Endometrium (tissue), 2 donors: ENCODE measurements at regions not wholly inside any gene's neighbourhood (a gene's known extent, or its start where the extent isn't known, plus 50 kb on each side); places are given as distances from the start of the nearest gene placed in this dataset.
"Not testable (repeated sequence)": the region's sequence is repeated elsewhere in the genome, so short reads cannot be mapped to it uniquely, and the experiment has no call there.

Experiments used
- FAIRE-seq: peaks from 2 replicates; lab custom pipeline; 2012; peaks lifted over from hg19 to GRCh38; lab: Jason Lieb, UNC
- donor health status: control.
- donor health status: control.

DNA sequence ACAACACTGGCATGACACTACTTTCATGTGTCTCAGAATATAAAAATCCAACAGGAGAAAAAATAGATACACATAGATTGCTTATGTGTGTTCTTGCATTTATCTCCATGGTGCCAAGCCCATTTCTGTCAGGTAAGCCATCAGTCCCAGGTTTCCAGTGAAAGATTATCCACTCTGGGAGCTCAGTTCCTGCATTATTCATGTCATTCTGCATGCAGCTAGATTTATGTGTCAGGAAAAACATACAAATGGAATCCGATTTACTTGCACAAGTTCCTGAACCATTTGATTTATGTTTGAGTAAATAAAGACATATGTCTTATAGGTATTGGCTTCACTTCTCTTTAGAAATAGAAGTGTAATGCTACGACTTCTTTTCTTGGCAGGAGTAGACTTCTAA is 569.7 kb downstream of the KCNJ2 start:
- no peak for FAIRE-seq

DNA sequence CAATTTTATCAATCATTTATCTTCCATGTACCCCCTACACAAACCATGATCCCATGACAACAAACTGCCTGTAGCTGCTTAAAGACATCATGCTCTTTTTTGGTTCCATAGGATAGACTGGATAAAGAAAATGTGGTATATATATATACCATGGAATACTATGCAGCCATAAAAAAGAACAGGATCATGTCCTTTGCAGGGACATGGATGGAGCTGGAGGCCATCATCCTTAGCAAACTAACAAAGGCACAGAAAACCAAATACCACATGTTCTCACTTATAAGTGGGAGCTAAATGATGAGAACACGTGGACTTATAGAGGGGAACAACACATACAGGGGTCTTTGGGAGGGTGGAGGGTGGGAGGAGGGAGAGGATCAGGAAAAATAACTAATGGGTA is 577.2 kb downstream of the KCNJ2 start:
- FAIRE-seq: not testable (repeated sequence)

DNA sequence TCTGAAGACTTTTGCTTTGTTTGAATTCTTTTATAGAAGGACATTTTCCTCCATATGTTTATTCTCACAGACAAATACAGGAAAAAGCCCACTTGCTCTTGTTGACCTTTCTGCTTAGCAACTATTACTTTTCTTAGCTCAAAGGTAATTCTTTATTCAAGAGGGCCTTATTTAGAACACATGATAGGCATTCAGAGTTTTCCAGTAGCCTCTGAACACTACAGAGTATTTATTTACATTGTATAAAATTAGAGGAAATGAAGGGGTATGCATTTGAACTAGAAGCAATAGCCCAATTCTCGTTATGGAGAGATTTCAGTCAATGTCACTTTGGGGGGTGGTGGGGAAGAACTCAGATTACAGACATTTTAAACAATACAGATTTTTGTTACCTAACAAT is 581.7 kb downstream of the KCNJ2 start:
- no peak for FAIRE-seq

DNA sequence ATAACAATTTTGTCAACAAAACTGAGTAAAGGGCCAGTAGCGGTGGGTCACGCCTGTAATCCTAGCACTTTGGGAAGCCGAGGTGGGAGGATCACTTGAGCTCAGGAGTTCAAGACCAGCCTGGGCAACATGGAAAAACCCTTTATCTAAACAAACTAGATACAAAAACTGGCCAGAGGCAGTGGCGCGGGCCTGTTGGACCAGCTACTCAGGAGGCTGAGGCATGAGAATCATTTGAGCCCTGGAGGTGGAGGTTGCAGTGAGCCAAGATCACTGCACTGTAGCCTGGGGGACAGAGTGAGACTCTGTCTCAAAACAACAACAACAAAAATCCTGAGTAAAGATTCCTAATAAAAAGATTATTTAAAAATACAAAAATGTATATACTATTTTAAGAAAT is 583.1 kb downstream of the KCNJ2 start:
- not testable (repeated sequence) for FAIRE-seq

DNA sequence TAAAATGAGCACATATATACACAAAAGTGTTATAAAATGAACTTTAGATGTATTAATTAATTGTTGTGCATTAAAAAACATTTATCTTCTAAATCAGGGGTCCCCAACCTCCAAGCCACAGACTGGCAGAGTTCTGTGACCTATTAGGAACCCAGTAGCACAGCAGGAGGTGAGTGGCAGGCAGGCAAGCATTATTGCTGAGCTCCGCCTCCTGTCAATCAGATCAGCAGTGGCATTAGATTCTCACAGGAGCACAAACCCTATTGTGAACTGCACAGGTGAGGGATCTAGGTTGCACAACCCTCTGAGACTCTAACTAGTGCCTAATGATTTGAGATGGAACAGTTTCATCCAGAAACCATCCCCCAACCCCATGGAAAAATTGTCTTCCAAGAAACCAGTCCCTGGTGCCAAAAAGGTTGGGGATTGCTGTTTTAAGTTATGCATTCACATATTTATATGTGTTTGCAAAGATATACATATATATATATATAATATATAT is 583.7 kb downstream of the KCNJ2 start:
- no peak for FAIRE-seq

DNA sequence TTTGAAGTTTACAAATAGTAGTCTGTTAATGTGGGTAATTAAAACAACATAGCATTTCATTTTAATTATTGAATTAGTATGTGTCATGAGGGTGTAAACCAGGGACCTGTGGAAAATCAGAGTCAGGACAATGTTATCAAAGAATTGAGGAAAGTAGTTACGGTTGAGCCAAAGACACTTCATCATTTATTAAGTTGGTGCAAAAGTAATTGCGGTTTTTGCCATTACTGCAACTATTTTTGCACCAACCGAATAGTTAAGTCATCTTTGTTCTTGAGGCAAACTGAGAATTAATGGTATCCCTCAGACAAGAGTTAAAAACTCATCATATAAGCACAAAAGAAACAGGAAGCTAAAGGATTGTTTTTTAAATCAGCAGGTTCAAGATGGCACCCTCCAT is 593.7 kb downstream of the KCNJ2 start:
- FAIRE-seq: no peak

DNA sequence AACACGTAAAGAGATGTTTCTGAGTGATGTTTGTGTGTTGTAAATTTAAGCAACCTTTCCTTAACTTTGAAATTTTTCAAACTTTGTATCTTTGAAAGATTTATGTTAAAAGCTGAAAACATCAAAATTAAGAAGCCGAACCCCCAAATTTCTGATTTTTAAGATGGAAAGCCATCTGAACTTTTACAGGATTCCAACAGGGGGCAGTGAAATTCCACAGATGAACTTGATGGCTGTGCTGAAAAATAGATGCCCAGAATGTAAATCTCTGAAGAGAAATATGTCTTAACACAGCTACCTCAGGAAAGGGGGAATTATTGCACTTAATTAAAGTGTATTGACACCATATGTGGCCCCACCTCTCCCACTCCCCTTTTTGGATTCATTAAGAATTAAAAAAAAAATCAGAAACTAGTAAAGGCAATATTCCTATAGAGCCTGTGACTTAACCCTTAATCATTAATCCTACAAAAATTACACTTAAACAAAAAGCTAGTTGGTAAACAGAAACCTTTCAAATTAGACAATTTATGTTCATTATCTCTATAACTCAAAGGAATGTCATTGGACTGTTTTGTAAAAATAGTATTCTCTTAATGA is 597.9 kb downstream of the KCNJ2 start:
- peak; percentile 79 for FAIRE-seq

DNA sequence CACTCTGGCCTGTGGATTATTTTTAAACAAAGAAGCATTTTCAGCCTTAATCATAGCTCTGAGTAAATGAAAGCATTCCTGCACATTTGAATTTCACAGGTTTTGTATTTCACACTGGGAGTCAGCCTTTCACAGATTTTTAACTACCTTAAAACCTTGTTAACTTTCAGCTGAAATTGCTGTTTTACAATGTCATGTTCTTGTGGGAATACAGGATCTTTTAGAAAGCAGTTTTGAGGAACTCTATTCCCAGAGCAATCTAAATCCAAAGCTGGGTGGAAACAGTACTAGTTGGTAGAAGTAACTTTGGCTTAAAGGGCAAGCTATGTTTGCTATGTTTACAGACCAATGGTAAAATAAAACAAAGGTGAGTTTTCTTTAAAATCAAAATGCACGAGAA is 600.6 kb downstream of the KCNJ2 start:
- FAIRE-seq: no peak

DNA sequence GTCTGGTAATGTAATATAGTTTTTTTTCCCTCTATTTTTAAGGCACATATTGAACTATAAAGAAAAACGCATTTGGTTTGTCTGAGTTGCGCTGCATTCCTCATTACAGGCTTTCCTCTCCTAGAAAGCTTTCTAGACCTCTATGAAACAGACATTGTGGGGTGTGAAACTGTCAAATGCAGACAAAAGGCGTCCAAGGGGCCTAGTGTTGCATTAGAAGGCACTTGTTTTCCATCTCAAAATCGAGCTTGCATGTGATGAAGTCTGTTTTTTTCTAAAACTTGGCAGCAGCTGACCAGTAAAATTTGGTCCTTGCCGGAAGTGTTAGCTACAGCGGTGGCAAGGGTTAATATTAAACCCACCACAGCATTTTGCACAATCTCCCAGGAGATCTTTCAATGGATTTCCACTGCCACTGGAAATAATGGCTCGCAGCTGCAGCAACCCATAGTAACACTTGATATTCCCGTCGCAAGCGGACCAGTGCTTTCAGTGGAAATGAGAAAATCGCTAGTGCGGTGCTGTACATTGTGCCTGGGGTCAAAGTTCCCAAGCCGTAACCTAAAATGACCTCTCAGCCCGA is 602.6 kb downstream of the KCNJ2 start:
- FAIRE-seq: no peak

DNA sequence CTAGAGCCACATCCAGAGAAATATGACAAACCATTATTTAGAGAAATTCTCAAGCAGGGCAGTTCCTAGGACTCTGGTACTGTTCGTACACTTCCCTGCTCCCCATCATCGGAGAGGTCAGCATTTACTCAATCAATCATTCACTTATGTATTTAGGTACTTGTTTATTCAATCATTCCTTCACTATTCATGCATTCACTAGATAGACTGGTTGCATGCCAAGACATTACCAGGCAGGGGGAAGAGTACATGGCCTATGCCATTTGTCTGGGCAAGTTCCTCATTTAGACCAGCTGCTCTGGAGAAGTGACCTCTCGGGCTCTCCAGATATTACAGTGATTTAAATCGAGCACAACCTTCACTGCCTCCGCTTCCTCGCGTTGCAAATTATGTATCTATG is 603.4 kb downstream of the KCNJ2 start:
- no peak for FAIRE-seq

DNA sequence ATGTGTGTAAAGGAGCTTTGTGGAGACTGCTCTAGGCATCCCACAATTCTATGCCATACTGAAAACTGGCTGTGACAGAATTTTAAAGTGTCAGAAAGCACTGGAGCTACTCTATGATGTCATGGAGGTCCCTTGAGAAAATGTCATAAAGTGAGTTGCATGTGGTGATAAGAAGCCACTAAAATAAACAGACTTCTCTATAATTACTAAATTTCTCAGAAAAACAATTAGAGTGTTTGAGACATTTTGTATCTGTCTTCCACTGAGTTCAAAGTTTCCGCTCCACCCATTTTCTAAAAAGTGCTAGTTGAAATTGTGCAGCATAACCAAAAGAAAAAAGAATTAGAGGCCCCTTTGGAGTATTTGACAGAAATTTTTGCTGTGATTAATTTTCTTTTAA is 603.9 kb downstream of the KCNJ2 start:
- FAIRE-seq: no peak

DNA sequence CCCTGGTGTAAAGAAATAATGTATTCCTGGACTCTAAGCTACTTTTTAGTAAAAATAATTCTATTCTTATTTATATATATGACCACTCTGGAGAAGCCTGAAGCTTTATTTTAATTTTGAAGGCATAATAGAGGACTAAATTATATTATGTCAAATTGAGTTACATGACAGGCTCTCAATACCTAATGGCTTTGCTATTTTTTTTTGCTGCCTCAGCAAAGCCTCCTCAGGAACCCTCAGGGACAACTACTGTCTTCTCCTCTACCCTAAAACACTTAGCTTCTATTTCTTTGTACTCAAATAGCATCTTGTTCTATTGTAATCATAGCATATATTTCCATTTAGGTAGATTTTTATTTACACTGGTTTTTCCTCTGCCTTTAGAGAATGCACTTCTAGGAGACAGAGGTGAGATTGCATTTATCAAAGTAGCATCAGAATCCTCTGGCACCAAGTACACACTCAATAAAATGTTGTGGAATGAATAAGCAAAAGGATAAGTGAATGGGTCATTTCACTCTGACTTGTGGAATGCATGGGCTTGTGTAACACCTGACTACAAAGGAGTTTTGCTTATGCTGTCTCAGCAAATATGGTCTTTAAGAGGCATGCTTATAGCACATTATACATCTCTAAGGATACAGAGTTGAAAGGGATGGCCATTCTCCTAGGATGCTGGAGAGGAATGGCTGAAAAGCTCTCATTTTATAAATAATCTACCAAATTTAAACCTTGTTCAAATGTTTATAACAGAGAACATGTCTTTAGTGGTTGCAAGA is 605.2 kb downstream of the KCNJ2 start:
- no peak for FAIRE-seq

DNA sequence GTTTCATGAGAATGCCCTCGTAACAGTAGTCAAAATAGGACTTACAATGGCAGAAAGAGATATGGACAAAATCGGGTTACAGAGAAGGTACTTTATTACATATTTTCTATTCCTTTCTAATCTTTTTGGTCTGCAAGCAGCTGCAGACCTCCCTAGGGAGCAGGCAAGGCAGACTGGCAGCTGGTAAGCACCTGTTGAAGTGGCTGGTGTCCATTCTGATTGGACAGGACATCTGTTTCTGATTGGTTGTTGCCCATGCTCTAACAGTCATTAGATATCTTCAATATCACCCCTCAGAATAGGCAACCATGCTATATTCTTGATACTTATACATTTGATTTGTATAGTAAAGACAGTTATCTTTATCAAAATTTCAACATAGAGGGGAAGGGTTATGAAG is 606.3 kb downstream of the KCNJ2 start:
- no peak for FAIRE-seq

DNA sequence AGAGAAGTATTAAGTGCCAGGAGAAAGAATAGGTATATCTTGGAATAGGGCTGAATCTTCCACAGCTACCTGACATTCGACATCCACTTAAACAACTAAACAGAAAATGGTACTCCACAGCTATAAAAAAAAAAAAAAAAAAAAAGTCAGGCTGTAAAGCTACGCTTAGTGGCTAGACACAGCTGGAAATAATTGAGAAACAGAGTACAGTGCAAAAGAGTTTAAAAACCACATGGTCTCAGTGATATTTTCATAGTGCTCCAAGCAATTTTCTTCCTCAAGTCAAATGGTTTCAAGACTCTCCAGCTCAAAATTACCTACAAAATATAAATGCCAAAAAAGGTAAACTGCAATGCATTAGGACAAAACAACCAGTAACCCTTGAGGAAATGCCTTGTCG is 607.1 kb downstream of the KCNJ2 start:
- FAIRE-seq: no peak

DNA sequence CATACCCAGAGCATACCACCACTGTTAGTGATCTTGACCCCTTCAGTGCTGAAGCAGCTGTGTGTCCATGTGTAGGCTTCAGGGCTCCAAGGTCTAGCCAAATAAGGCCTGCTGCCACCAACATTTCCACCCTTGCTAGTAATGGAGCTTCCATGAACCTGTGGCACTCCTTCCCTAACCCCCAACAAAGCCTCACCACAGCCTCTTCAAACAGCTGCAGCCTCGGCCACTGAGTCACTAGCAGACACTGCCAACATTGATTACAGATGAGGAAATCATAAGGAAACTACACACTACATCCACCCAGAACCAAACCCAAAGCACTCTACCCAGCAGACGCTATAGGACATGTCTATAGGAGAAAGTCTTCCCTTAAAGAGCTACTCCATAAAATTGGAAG is 610.7 kb downstream of the KCNJ2 start:
- no peak for FAIRE-seq

DNA sequence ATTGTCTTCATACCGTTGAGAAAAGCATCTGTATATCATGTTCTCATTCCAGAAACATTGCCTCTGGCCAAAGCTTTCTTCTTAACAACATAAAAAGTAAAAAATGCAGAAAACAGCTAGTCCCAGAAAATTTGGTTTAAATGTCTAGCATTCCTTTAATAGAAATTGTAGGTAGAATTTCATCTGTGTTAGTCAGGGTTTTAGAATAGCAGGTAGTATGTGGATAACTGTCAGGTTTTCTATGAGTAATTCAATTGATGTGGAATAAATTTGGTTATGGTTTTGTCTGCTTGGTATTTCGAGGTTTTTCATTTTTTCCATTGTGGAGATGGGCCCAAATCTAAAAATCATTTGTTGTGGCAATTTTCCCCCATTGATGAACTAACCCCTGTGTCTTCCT is 616.7 kb downstream of the KCNJ2 start:
- FAIRE-seq: no peak

DNA sequence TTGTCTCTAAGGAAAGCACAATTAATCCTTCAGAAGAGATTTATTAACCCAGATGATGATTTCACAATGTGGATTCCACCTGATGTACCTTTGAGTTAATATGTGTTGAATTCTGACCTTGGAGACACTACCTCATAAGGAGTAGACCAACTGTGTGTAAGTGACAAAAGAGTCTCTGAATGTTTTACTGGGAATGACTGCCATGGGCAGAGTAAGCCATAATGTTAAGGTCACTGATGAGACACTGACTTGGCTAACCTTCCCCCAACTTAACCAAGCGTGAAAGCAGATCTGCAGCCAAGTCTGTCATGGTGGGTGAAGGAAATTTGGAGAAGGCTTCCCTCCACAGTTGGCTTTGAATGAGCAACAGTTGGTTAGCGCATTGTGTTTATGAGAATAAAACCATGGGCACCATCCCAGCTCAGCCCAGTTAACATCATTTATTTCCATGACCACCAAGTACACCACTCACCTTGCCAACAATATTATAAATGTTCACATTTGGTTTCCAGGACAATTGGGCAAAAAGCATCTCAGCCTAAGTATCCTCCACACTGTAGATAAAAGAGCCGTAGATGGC is 618.5 kb downstream of the KCNJ2 start:
- FAIRE-seq: no peak

DNA sequence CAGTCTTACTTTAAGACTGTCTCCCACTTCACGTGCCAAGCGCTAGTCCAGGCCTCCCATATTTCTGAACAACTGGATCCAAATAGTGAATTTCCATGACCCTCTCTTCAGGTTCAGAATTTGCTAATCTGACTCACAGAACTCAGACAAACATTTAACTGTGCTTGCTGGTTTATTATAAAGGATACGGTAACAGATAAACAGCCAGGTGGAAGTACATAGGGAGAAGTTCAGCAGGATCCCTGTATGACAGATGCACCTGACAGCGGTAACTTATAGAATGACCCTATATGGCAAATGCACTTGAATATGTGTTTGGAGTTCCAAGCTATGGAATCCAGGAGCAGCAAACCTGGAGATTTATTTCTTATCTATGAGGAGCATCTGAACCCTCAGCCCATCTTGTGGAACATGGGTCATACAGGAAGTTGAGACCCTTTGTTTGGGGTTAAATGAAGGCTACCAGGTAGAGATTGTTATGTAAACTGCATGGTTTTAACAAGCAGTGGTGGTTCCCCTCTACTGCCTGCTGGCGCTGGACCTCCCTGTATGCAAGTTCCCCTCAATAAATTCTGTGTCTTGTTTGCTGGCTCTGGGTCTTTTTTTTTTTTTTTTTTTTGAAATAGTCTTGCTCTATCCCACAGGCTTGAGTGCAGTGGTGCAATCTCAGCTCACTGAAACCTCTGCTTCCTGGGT is 622.6 kb downstream of the KCNJ2 start:
- FAIRE-seq: no peak

DNA sequence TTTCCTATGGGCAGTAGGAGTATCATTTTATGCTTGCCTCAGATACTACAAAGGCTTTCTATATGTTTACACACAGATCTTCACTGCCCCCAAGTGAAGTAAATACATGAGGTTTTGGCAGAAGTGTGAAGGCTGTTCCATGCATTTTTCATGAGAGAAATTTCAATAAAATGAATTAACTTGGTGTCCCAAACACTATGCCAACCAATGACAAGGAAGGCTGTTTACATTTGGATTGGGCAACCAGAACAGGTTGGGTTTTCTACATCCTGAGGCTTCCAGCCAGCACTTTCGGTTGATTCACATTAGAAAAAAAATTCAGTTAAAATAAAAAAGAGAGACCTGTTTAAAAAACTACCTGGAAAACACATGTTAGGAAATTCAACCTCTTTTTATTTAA is 625.4 kb downstream of the KCNJ2 start:
- FAIRE-seq: no peak

DNA sequence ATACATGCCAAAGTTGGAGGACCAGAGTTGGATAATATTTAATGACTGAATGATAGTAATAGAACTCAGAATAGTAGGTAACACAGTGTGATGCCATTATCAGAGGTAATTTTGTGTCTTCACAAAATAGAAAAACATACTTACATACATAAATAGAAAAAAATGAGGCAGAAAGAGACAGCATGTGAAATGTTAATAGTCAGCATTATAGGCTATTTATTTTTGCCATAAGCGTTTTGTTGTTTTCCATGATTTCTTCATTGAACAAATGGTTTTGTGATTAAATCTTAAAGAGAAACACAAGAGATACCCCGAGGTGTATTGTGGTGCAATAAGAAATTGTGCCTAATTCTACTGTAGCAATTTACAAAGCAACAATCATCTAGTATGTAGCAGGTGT is 626.3 kb downstream of the KCNJ2 start:
- no peak for FAIRE-seq

DNA sequence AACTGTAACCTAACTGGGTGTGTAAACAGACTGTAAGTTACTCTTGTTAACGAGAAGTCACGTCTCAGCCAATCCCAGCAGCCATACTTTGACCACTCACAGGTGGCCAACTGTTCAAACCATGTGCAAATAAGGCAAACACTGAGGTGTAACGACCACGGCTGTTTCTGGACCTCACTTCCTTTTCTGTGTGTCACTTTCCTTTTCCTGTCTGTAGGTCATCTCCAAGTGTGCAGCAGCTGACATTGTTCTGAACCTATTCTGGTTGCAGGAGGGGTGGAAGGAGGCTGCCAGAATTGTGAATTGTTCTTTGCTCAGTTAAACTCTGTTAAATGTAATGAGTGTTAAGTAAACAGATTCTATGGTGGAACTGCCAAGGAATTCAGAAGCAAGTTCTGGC is 627.4 kb downstream of the KCNJ2 start:
- no peak for FAIRE-seq

DNA sequence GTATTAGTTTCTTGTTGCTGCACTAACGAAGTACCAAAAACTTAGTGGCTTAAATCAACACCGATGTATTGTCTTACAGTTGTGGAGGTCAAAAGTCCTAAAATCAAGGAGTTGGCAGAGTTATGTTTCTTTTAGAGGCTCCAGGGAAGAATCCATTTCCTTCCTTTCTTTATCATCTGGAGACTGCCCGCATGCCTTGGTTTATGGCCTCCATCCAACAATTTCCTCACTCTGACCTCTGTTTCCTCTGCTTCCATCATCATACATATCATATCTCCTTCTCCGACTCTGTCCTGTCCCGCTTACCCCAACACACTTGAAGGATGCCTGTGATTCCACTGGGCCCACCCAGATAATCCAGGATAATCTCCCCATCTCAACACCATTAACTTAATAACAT is 627.8 kb downstream of the KCNJ2 start:
- no peak for FAIRE-seq

DNA sequence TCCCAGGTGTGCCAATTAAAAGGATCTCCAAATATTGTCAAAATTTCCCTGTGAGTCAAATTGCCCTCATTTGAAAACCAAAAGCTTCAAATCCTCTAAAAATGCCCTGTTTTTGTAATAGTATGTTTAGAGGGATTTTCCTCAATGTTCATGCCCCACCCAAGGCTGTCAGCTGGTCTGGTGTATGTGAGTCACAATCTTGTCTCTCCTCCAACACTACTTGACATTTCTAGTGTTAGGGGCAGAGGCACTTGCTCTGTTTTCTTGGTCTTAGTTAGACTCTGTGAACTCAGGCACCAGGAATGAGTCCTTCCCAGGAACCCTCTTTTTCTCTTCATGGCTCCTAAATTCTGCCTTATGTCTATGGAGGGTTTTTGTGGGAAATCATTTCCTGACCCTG is 634.8 kb downstream of the KCNJ2 start:
- no peak for FAIRE-seq
